ENCODE measurements at regions not wholly inside any gene's neighbourhood (a gene's known extent, or its start where the extent isn't known, plus 50 kb on each side); places are given as distances from the start of the nearest gene placed in this dataset.
A peak's percentile ranks its signal among the peaks of the same experiment; 100 is the strongest.

- TF ChIP-seq CTCF (conservative IDR thresholded peaks at IDR 0.05; ENCODE audit: low read length): no peak
- no peak for TF ChIP-seq EZH2phosphoT487 (IDR thresholded peaks at IDR 0.05; ENCODE audit: borderline replicate concordance)
- H3K36me3 ChIP-seq (ENCODE audit: insufficient read depth, low read length): peaks cover 35% of the 10 kb centered on the region; the same call in 1 of the 2 replicates
- no peak overlapping the region for H3K4me3 ChIP-seq (ENCODE audit: low read length, poor library complexity, severe bottlenecking)
- no peak overlapping the region for H3K9ac ChIP-seq (ENCODE audit: low read depth, low read length, poor library complexity, severe bottlenecking)
- no peaks in the 10 kb centered on the region for H3K27me3 ChIP-seq (ENCODE audit: insufficient read depth, low read length, poor library complexity, severe bottlenecking)
- H3F3A ChIP-seq (ENCODE audit: low read depth): no peaks in the 10 kb centered on the region
- H3K9me2 ChIP-seq (replicated peaks; ENCODE audit: low read depth, low read length): no peaks in the 10 kb centered on the region
- peaks cover 5% of the 10 kb centered on the region for H3K4me1 ChIP-seq (ENCODE audit: insufficient read depth, low read length, poor library complexity, severe bottlenecking)
- no peaks in the 10 kb centered on the region for H3K79me2 ChIP-seq (ENCODE audit: insufficient read depth, low read length)
- H4K20me1 ChIP-seq (ENCODE audit: insufficient read depth, low read length, poor library complexity, severe bottlenecking): no peaks in the 10 kb centered on the region
- H3K4me2 ChIP-seq (ENCODE audit: low read depth, low read length, poor library complexity, severe bottlenecking): no peak overlapping the region
- H2AFZ ChIP-seq (ENCODE audit: low read length): no peak overlapping the region
- H3K9me3 ChIP-seq (ENCODE audit: insufficient read depth, low read depth, low read length): no peaks in the 10 kb centered on the region
Measured at GRCh38 chr14:71709076-71709475, 223.2 kb upstream of the RGS6 start.

GRCh38 chr14:71709987-71710386 lies 222.2 kb upstream of the RGS6 start:
- Histone ChIP-seq H3K4me3 (ENCODE audit: low read length, poor library complexity, severe bottlenecking) (no peak overlapping the region), H3K9me3 (ENCODE audit: insufficient read depth, low read depth, low read length) (no peaks in the 10 kb centered on the region), H3F3A (ENCODE audit: low read depth) (no peaks in the 10 kb centered on the region), H3K36me3 (ENCODE audit: insufficient read depth, low read length) (peaks cover 27% of the 10 kb centered on the region; the same call in 1 of the 2 replicates), H3K9me2 (replicated peaks; ENCODE audit: low read depth, low read length) (no peaks in the 10 kb centered on the region), H2AFZ (ENCODE audit: low read length) (no peak overlapping the region), H3K9ac (ENCODE audit: low read depth, low read length, poor library complexity, severe bottlenecking) (no peak overlapping the region), H3K4me1 (ENCODE audit: insufficient read depth, low read length, poor library complexity, severe bottlenecking) (peaks cover 5% of the 10 kb centered on the region), H4K20me1 (ENCODE audit: insufficient read depth, low read length, poor library complexity, severe bottlenecking) (no peaks in the 10 kb centered on the region), H3K4me2 (ENCODE audit: low read depth, low read length, poor library complexity, severe bottlenecking) (no peak overlapping the region), H3K27me3 (ENCODE audit: insufficient read depth, low read length, poor library complexity, severe bottlenecking) (no peaks in the 10 kb centered on the region), H3K79me2 (ENCODE audit: insufficient read depth, low read length) (no peaks in the 10 kb centered on the region)
- no peak for TF ChIP-seq CTCF (conservative IDR thresholded peaks at IDR 0.05; ENCODE audit: low read length)
- no peak for TF ChIP-seq EZH2phosphoT487 (IDR thresholded peaks at IDR 0.05; ENCODE audit: borderline replicate concordance)

- Histone ChIP-seq H3K9ac (ENCODE audit: low read depth, low read length, poor library complexity, severe bottlenecking) (no peak overlapping the region), H3K27me3 (ENCODE audit: insufficient read depth, low read length, poor library complexity, severe bottlenecking) (no peaks in the 10 kb centered on the region), H3K4me1 (ENCODE audit: insufficient read depth, low read length, poor library complexity, severe bottlenecking) (peaks cover 5% of the 10 kb centered on the region), H3K9me2 (replicated peaks; ENCODE audit: low read depth, low read length) (no peaks in the 10 kb centered on the region), H3K9me3 (ENCODE audit: insufficient read depth, low read depth, low read length) (no peaks in the 10 kb centered on the region), H4K20me1 (ENCODE audit: insufficient read depth, low read length, poor library complexity, severe bottlenecking) (no peaks in the 10 kb centered on the region), H3K4me3 (ENCODE audit: low read length, poor library complexity, severe bottlenecking) (no peak overlapping the region), H3F3A (ENCODE audit: low read depth) (no peaks in the 10 kb centered on the region), H3K4me2 (ENCODE audit: low read depth, low read length, poor library complexity, severe bottlenecking) (no peak overlapping the region), H3K36me3 (ENCODE audit: insufficient read depth, low read length) (peaks cover 27% of the 10 kb centered on the region; the same call in 1 of the 2 replicates), H2AFZ (ENCODE audit: low read length) (no peak overlapping the region), H3K79me2 (ENCODE audit: insufficient read depth, low read length) (no peaks in the 10 kb centered on the region)
- no peak for TF ChIP-seq EZH2phosphoT487 (IDR thresholded peaks at IDR 0.05; ENCODE audit: borderline replicate concordance)
- peak; percentile 53 for TF ChIP-seq CTCF (conservative IDR thresholded peaks at IDR 0.05; ENCODE audit: low read length)
Measured at GRCh38 chr14:71711125-71711524, 221.1 kb upstream of the RGS6 start.

All from Loucy (cell line).